ENCODE measurements at regions not wholly inside any gene's neighbourhood (a gene's known extent, or its start where the extent isn't known, plus 50 kb on each side); places are given as distances from the start of the nearest gene placed in this dataset.
"Not testable (repeated sequence)": the region's sequence is repeated elsewhere in the genome, so short reads cannot be mapped to it uniquely, and the experiment has no call there.

DNA sequence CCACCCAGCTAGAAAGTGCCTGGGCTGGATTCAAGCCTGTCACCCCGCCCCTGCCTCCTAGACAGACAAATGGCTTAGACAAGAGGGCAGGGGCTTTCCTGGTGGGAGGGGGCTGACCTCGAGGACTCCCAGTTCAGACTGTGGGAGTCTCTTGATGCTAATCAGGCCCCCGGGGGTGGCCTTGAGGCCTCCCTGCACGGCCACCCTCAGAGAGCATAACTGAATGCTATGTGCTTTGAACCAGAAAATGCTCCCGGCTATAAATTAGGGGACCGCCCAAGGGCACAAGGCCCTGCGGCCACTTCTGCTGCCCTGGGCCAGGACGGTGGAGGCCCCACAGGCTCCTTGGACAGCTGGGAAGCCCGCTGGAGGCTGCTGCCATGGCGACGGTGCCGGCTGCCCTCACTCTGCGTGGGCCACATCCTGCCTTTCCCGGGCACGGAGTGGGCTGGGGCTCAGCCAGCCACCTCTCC, 111.0 kb upstream of the NCOR2 start:
- no peak for DNase-seq (ENCODE audit: low read depth)
- H3K4me3 ChIP-seq (ENCODE audit: low read depth, low read length), result no peak overlapping the region

DNA sequence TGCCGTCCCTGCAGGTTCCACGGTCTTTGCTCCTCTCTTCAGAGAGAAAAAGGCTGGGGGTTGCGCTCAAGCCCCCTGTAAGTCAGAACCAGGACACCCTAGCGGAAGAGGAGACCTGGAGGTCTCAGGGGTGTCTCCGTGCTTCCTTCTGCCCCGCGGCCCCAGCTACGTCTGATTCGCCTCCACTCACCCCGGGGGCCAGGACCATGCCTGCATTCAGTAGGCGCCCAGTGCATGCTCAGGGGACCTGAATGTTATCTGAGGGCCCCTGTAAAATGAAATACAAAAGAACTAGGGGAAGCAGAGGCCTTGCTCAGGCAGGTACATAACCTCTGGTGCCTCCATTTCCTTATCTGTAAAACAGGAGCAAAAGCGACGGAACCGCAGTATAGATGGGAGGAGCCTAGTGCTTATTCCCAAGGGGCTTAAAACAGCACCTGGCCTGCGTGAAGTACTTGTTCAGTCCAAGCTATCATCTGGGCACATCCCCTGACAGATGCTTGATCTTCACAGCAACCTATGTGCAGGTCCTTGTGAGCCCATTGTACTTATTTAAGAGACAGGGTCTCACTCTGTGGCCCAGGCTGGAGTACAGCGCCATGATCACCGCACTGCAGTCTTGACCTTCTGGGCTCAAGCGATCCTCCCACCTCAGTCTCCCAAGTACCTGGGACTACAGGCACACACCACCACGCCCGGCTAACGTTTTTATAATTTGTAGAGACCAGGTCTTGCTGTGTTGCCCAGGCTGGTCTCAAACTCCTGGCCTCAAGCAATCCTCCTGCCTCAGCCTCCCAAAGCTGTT, 110.3 kb upstream of the NCOR2 start:
- no peak overlapping the region for H3K4me3 ChIP-seq (ENCODE audit: low read depth, low read length)

DNA sequence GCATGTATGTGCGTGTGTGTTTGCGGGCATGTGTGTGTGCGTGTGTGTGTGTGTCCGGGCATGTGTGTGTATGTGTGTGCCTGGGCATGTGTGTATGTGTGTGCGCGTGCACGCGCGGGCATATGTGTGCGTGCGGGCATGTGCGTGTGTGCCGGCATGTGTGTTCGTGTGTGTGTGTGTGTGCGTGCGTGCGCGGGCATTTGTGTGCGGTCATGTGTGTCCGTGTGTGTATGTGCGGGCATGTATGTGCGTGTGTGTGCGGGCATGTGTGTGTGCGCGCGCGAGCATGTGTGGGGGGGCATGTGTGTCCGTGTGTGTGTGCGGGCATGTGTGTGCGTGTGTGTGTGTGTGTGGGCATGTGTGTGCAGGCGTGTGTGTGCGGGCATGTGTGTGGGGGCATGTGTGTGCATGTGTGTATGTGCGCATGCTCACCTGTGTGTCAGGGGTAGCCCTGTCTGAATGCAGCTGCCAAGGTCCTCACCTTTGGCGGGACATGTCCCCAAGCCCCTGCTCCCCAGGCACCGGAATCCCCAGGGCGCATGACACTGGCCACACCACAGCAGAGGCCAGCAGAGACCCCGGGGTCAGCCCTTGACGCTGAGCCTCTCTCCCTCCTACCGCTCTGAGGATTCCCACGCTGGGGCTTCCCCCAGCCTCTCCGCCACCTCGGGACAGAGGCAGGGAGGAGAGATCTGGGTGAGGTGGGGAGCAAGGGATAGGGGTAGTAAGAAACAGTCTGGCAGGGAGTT, 109.5 kb upstream of the NCOR2 start:
- no peak for DNase-seq (ENCODE audit: low read depth)
- H3K4me3 ChIP-seq (ENCODE audit: low read depth, low read length), result no peak overlapping the region

More for the DNA sequence above, 110.3 kb upstream of the NCOR2 start:
- DNase-seq (ENCODE audit: low read depth), result no peak

DNA sequence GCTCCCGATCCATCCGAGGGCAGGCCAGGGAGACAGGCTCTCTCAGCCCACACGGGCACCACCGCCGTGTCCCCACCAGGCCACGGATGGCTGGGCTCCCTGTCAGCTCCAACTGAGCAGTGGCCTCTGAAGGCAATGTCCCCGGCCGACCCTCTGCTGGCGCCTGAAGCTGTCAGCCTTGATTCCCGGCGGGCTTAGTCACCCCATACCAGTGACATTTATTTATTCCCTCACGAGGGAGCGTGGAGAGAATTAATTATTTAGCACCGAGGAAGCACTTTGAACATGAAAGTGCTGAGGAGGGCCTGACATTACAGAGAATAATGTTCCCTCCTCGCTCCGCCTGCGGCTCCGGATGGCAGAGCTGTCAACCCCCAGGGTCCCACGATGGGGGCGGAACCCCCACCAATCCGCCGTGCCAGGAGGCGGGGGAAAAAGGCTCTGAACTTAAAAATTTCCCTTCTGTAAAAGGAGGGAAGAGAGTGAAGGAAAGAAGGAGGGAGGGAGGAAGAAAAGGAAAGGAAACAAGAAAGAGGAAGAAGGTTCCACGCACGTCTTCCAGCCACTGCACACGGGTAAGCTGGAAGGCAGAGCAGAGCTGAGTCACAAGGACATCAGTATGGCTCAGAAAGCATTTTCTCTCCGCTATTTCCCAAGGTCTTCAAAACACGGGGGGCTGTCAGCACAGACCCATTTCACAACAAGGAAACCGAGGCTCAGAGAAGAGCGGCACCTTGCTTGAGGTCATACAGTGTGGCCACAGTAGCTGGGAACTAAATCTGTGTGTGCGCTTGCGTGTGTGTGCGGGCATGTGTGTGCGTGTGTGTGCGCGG, 108.7 kb upstream of the NCOR2 start:
- DNase-seq (ENCODE audit: low read depth), result no peak
- H3K4me3 ChIP-seq (ENCODE audit: low read depth, low read length), result no peak overlapping the region

DNA sequence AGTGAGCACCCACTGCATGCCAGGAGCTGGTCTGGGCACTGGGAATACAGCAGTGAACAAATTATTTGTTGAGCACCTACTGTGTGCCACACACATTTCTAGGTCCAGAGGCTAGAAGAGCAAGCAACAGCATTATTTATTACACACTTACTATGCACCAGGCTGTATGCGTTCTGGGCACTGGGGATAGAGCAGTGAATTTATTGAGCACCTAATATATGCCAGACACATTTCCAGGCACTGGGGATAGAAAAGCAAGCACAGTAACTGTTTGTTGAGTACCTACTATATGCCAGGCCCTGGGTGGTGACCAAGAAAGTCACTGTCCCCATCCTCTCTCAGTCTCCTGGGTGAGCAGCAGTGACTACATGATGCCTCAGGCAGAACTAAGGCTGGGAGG, 107.5 kb upstream of the NCOR2 start:
- no peak for DNase-seq (ENCODE audit: low read depth)

DNA sequence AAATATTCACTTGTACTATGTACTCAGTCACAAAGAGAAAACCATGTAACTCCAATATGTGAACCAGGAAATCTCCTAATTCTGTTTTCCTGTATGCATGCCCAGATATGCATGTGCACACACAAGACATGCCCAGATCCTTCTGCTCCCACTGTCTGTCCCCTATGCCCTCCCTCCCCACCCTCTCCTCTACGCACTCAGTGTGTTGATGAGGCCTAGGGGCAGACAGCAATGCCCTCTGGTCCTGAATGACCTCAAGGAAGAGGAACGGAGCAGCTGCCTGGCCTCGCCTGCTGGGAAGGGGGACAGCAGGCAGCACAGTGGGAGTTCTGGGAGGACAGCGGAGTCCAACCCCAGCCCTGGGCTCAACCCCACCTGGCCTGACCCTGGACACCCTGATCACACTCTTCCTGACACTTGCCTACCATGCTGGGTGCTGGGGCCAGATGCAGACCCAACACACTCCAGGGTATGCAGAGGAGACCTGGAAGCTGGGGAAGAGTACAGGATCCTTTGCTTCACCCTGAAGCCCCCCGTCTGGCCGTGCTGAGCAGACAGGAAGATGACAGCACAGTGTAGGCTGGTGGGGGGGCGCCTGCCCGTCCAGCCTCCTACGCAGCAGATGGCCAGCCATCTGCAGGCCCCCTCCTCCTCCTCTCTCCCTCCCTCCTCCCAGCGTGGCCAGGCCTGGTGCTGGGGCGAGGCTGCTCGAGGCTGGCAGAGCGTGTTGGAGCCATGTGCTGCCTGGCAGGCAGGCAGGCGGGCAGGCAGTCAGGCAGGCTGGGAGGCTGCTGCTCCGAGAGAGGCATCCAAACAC, 106.6 kb upstream of the NCOR2 start:
- DNase-seq (ENCODE audit: low read depth), result no peak

More for the DNA sequence above, 107.5 kb upstream of the NCOR2 start:
- no peak overlapping the region for H3K4me3 ChIP-seq (ENCODE audit: low read depth, low read length)

DNA sequence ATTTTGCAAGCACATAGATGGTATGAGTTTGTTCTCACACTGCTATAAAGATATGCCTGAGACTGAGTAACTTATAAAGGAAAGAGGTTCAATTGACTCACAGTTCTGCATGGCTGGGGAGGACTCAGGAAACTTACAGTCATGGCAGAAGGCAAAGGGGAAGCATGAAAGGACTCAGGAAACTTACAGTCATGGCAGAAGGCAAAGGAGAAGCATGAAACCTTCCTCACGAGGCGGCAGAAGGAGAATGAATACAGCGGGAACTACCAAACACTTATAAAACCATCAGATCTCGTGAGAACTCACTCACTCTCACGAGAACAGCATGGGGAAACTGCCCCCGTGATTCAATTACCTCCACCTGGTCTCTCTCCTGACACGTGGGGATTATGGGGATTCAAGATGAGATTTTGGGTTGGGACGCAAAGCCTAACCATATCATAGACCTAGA, 101.9 kb upstream of the NCOR2 start:
- not testable (repeated sequence) for DNase-seq (ENCODE audit: low read depth); H3K4me3 ChIP-seq (ENCODE audit: low read depth, low read length)

More for the DNA sequence above, 106.6 kb upstream of the NCOR2 start:
- H3K4me3 ChIP-seq (ENCODE audit: low read depth, low read length), result no peak overlapping the region

DNA sequence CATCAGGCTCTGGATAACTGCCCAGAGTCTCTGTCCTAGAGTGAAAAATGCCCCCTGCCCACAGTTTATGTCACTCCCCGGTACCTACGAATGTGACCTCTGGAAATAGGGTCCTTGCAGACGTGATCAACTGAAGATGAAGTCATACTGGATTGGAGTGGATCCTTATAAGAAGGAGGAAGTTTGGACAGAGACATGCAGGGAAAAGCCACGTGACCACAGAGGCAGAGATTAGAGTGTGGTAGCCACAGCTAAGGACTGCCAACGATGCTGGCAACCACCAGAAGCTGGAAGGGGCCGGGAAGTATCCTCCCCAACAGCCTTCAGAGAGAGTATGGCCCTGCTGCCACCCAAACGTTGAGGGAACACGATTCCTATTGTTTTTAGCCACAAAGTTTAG, 101.2 kb upstream of the NCOR2 start:
- H3K4me3 ChIP-seq (ENCODE audit: low read depth, low read length), result no peak overlapping the region
- no peak for DNase-seq (ENCODE audit: low read depth)

DNA sequence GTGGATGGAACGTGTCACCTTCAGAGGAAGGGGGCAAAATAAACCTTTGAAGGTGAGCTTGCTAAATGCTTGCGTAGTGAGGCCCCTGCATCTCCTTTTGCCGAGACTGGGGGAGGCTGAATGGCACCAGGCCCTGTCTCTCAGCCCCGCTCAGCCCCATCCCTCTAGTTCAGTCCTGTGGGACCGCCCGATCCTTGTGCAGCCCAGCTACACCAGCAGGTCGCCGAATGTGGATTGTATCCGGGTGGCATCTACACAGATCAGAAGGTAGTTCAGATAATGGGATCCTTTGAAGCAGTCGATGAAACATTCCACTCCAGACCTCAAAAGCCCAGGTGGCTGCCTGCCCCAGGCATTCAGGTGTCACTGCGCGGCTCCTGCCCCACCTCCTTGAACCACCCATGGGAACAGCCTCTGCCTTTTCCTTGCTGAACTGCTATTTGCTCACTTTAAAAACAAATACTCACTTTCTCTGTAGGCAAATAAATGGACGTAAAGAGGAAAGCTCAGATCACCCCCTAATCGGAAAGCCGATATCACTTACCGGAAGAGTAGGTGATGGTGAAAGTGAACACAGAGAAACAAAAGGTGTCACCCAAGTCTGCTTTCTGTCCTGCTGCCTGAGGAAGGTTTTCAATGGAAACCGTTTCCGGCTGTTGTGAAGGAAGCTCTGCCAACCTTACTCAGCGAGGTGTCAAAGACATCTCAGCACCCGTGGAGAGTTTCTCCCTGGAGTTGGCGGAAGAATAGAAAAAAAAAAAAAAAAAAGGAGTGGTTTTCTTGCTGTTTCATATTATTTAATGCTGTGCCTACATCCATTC, 100.3 kb upstream of the NCOR2 start:
- DNase-seq (ENCODE audit: low read depth), result no peak

DNA sequence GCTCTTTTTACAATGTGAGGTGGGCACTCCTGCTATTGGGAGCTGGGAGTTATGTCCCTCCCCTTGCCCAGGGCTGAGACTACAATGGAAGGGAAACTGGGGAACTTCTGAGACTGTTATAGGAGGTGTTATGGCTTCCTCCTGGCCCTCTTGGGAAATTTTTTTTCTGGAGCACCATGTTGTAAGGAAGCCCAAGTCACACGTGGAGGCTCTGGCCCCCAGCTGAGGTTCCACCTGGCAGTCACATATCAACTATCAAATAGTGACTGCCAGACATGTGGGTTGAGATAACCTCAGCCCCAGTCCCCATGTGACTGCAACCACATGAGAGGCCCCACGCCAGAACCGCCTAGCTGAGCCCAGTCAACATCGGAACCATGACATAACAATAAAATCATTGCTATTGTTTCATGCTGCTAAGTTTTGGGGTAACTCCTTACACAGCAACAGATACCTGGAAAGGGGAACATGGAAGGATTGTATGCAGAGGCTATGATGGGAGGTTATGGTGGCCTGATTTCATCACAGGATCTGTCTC, 99.4 kb upstream of the NCOR2 start:
- no peak overlapping the region for H3K4me3 ChIP-seq (ENCODE audit: low read depth, low read length)
- no peak for DNase-seq (ENCODE audit: low read depth)

More for the DNA sequence above, 100.3 kb upstream of the NCOR2 start:
- H3K4me3 ChIP-seq (ENCODE audit: low read depth, low read length), result no peak overlapping the region

DNA sequence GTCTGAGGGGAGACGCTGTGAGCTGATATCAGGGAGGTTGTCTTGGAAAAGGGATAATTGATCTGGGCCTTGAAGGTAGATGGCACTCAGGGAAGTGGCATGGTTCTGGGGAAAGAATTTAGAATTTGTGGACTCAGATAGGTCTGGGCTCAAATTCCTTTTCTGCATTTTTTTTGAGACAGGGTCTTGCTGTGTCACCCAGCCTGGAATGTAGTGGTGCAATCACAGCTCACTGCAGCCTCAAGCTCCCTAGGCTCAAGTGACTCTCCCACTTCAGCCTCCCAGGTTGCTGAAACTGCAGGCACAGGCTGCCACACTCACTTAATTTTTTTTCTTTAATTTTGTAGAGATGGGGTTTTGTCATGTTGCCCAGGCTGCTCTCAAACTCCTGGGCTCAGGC, 98.1 kb upstream of the NCOR2 start:
- DNase-seq (ENCODE audit: low read depth), result no peak
- H3K4me3 ChIP-seq (ENCODE audit: low read depth, low read length), result no peak overlapping the region

DNA sequence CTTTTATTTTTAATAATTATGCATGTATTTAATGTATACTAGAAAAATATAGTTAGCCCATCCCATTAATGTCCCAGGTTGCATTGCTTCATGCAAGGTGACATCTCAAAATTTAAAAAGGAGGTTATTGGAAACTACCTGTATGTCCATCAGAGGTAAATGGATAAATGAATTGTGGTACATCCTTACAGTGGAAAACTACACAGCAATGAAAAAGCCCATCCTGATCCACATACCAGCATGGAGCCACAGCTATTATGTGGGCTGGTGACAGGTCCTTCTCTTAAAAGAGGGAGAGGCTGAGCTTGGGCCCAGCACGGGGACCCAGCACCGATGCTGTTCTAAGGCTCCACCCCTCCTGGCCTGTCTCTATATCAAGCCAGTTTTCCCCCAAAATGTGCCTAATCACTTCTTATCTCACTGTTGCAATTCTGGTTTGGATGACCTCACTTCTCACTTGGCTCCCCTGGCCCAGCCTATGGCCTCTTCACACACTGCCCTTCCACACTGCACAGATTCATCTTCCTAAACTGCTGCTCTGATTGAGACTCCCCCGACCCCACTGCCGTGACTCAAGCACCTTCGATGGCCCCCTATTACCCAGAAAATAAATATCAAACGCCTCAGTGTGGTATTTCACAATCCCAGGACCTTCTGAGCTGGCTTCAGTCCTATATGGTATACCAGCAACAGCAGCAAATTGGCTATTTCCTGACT, 97.1 kb upstream of the NCOR2 start:
- DNase-seq (ENCODE audit: low read depth), result no peak

DNA sequence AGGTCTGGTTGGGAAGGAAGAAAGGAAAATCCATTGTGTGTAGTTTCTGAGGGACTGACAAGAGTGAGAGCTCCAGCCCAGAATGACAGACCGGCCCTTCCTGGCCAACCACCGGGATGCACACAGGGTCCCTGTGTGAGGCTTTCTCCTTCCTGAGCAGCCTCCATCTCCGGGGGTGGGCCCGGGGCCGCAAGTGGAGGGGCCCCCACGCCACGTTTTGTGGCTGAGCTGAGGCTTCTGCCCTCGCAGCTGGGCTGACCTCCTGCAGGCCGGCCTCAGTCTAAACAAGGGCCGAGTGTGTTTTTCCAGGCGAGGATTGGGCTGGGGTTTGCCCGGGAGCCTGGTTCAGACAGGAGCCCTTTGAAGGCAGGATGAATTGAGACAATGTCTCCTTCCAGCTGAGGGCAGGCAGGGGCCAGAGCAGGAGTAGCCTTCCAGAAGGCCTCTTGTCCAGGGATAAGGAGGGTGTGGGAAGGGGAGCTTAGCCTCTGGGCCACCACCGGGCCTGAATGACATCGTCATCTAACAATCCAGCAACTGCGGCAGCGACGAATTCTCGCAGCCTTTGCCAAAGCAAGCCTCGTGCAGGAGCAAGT, 96.5 kb upstream of the NCOR2 start:
- DNase-seq (ENCODE audit: low read depth), result no peak
- H3K4me3 ChIP-seq (ENCODE audit: low read depth, low read length), result no peak overlapping the region

More for the DNA sequence above, 97.1 kb upstream of the NCOR2 start:
- no peak overlapping the region for H3K4me3 ChIP-seq (ENCODE audit: low read depth, low read length)

DNA sequence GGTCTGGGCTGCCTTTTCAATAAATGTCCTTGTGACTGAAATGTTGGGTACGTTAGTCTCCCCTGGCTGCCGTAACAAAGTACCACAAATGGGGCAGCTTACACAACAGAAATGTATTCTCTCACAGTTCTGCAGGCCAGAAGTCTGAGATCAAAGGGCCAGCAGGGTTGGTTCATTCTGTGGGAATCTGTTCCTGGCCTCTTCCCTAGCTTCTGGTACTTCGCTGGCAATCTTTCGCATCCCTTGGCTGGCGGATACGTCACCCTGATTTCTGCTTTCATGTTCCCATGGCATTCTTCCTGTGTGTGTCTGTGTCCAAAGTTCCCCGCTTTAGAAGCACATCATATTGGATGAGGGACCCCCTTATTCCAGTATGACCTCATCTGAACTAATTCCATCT, 95.8 kb upstream of the NCOR2 start:
- no peak overlapping the region for H3K4me3 ChIP-seq (ENCODE audit: low read depth, low read length)
- DNase-seq (ENCODE audit: low read depth), result no peak

DNA sequence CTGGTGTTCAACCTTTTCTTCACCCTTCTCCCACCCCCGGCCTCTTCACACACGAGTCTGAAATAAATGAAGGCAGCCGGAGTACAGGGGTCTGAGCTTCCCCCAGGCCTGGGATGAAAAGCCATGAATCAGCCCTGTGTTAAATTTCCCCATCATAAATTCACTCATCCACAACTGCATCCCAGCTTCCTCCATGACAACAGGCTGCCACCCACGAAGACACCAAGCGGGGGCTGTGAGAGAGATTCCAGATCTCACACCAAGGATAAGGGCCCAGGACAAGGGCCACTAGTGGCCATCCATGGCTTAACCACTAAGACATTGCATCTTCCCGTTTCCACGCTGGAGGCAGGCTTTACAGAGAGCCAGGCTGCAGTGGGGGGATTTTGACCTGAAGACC, 93.9 kb upstream of the NCOR2 start:
- DNase-seq (ENCODE audit: low read depth), result no peak
- H3K4me3 ChIP-seq (ENCODE audit: low read depth, low read length), result no peak overlapping the region

DNA sequence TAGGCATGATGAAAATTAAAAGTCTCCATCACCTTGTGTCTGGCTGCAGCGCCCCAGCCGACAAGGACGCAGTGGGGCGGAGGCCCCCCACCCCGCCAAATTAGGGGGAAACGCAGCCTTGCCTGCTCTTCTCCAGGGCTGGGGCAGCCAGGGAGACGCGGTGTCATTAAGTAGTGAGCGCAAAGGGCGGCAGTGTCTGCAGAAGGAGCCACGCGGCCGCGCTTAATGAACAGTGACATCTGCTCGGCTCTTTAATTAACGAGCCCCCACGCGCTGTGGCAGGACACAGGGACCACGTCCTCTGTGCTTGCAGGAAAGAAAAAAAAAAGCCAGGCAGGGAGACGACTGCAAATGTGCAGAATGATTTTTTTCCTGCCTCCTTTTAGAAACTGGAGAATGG, 93.4 kb upstream of the NCOR2 start:
- H3K4me3 ChIP-seq (ENCODE audit: low read depth, low read length), result no peak overlapping the region
- no peak for DNase-seq (ENCODE audit: low read depth)

DNA sequence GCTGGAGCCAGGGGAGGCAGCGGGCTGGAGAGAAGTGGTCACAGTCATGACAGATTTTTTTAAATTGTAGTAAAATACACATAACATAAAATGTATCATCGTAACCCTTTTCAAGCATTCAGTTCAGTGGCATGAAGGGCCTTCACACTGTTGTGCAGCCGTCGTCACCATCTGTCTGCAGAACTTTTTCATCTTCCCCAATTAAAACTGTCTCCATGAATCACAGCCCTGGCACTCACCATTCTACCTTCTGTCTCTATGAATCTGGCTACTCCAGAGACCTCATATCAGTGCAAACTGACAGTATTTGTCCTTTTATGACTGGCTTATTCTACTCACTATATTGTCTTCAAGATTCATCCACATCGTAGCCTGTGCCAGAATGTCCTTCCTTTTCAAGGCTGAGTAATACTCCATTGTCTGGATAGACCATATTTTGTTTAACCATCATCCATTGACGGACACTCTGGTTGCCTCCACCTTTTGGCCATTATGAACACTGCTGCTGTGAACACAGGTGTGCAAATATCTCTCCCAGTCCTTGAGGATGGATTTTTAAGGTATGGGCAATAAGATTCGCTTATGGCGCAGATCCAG, 91.5 kb upstream of the NCOR2 start:
- no peak overlapping the region for H3K4me3 ChIP-seq (ENCODE audit: low read depth, low read length)
- no peak for DNase-seq (ENCODE audit: low read depth)
